GM23338 (cell line): ENCODE measurements at regions not wholly inside any gene's neighbourhood (a gene's known extent, or its start where the extent isn't known, plus 50 kb on each side); places are given as distances from the start of the nearest gene placed in this dataset.

ENCODE experiments used
- ATAC-seq: fragments of 200-7000 bp; cut with Tn5 transposase; 3 replicates; pipeline ENCODE4 v1.9.1; 2020
- DNase-seq: peaks from one replicate; pipeline ENCODE4 v3.0.0-alpha.2; 2015; ENCODE audit warnings: low spot score
- H2AFZ ChIP-seq: fragments of 200-600 bp; sonication (generic); 2 replicates; pipeline ENCODE4 v1.8.0; 2016; ENCODE audit warnings: antibody characterized with exemption, mild to moderate bottlenecking, moderate library complexity
- H3F3A ChIP-seq: fragments of 200-600 bp; sonication (generic); replicated peaks from 2 replicates; pipeline ENCODE4 v1.8.0; 2017; ENCODE audit warnings: antibody characterized with exemption, mixed run types, low read depth
- H3K27ac ChIP-seq: fragments of 200-600 bp; sonication (generic); 2 replicates; pipeline ENCODE4 v1.6.1; 2016; ENCODE audit warnings: low read depth
- H3K27me3 ChIP-seq: fragments of 200-600 bp; sonication (generic); 2 replicates; pipeline ENCODE4 v1.8.0; 2016; ENCODE audit warnings: mild to moderate bottlenecking, mixed run types, moderate library complexity; ENCODE audit not compliant: insufficient read depth
- H3K36me3 ChIP-seq: fragments of 200-600 bp; sonication (generic); 2 replicates; pipeline ENCODE4 v1.8.0; 2016; ENCODE audit warnings: mild to moderate bottlenecking; ENCODE audit not compliant: insufficient read depth
- H3K4me1 ChIP-seq: fragments of 200-600 bp; sonication (generic); 2 replicates; pipeline ENCODE4 v1.8.0; 2016; ENCODE audit warnings: mild to moderate bottlenecking, moderate library complexity; ENCODE audit not compliant: insufficient read depth
- H3K4me2 ChIP-seq: fragments of 200-600 bp; sonication (generic); 2 replicates; pipeline ENCODE4 v1.7.1; 2017; ENCODE audit warnings: mixed run types
- H3K4me3 ChIP-seq: fragments of 200-600 bp; sonication (generic); 2 replicates; pipeline ENCODE4 v1.6.1; 2016; ENCODE audit warnings: mixed run types
- H3K79me2 ChIP-seq: fragments of 200-600 bp; sonication (generic); replicated peaks from 2 replicates; pipeline ENCODE4 v1.8.0; 2017; ENCODE audit warnings: mild to moderate bottlenecking; ENCODE audit not compliant: insufficient read depth
- H3K9me2 ChIP-seq: fragments of 200-600 bp; sonication (generic); 2 replicates; pipeline ENCODE4 v1.8.0; 2017; ENCODE audit not compliant: insufficient read depth
- H4K20me1 ChIP-seq: fragments of 200-600 bp; sonication (generic); replicated peaks from 2 replicates; pipeline ENCODE4 v1.8.0; 2017; ENCODE audit warnings: mild to moderate bottlenecking; ENCODE audit not compliant: insufficient read depth
- H3K27ac Mint-ChIP-seq: 2 replicates; pipeline ENCODE4 v1.8.0; 2020; ENCODE audit warnings: inconsistent platforms, mild to moderate bottlenecking, moderate library complexity, mixed read lengths
- H3K27me3 Mint-ChIP-seq: 3 replicates; pipeline ENCODE4 v1.8.0; 2022; ENCODE audit warnings: low read depth, mild to moderate bottlenecking, moderate library complexity, mixed read lengths, inconsistent platforms; ENCODE audit not compliant: insufficient read depth, poor library complexity
- H3K36me3 Mint-ChIP-seq: 3 replicates; pipeline ENCODE4 v1.8.0; 2021; ENCODE audit warnings: low read depth, mild to moderate bottlenecking, inconsistent platforms, moderate library complexity, mixed read lengths
- H3K4me1 Mint-ChIP-seq: 3 replicates; pipeline ENCODE4 v1.8.0; 2020; ENCODE audit warnings: mild to moderate bottlenecking, inconsistent platforms, mixed read lengths
- H3K4me3 Mint-ChIP-seq: 3 replicates; pipeline ENCODE4 v1.8.0; 2021; ENCODE audit warnings: moderate library complexity, mild to moderate bottlenecking, inconsistent platforms, mixed read lengths
- H3K9me3 Mint-ChIP-seq: 3 replicates; pipeline ENCODE4 v1.8.0; 2020; ENCODE audit warnings: moderate library complexity, mild to moderate bottlenecking, inconsistent platforms, mixed read lengths
- CREB1 ChIP-seq: fragments of 250-450 bp; sonication (Bioruptor Pico); IDR thresholded peaks from 2 replicates; pipeline ENCODE4 v1.5.0; 2020; ENCODE audit warnings: low read depth, mild to moderate bottlenecking, moderate library complexity
- CTCF ChIP-seq, 2 experiments: fragments of 200-600 bp in 1 of 2; sonication (generic) in 1 of 2; conservative IDR thresholded peaks; 2 replicates each; pipeline versions ENCODE4 v1.5.1 to v1.6.1; 2016 to 2017; ENCODE audit warnings: antibody characterized with exemption in 2 of 2, low read depth in 2 of 2, mild to moderate bottlenecking in 2 of 2, moderate library complexity in 1 of 2
- ETS1 ChIP-seq: IDR thresholded peaks from 2 replicates; pipeline ENCODE4 v1.6.1; 2016; ENCODE audit warnings: antibody characterized with exemption
- JUNB ChIP-seq: IDR thresholded peaks from one replicate; pipeline ENCODE4 v1.6.1; 2016; ENCODE audit warnings: antibody characterized with exemption; ENCODE audit not compliant: unreplicated experiment
- NANOG ChIP-seq: IDR thresholded peaks from 2 replicates; pipeline ENCODE4 v1.6.1; 2016; ENCODE audit warnings: antibody characterized with exemption, borderline replicate concordance
- POLR2AphosphoS5 ChIP-seq: IDR thresholded peaks from 2 replicates; pipeline ENCODE4 v1.6.1; 2016; ENCODE audit warnings: antibody characterized with exemption, low read depth
- REST ChIP-seq: IDR thresholded peaks from one replicate; pipeline ENCODE4 v1.6.1; 2018; ENCODE audit warnings: antibody characterized with exemption; ENCODE audit not compliant: unreplicated experiment
- STAT1 ChIP-seq: IDR thresholded peaks from one replicate; pipeline ENCODE4 v1.6.1; 2016; ENCODE audit warnings: antibody characterized with exemption; ENCODE audit not compliant: unreplicated experiment
- ZNF114 ChIP-seq: fragments of 250-450 bp; sonication (Bioruptor Pico); IDR thresholded peaks from 2 replicates; pipeline ENCODE4 v1.5.0; 2020; ENCODE audit warnings: mild to moderate bottlenecking, moderate library complexity
- ZNF331 ChIP-seq: fragments of 250-450 bp; sonication (Bioruptor Pico); IDR thresholded peaks from 2 replicates; pipeline ENCODE4 v1.5.0; 2020; ENCODE audit warnings: low read depth, mild to moderate bottlenecking, moderate library complexity
- ZNF462 ChIP-seq: fragments of 250-450 bp; sonication (Bioruptor Pico); IDR thresholded peaks from 2 replicates; pipeline ENCODE4 v1.5.0; 2020; ENCODE audit warnings: mild to moderate bottlenecking, moderate library complexity

- H3K79me2 ChIP-seq: no peaks in the 10 kb centered on the region
- H4K20me1 ChIP-seq: no peaks in the 10 kb centered on the region
- H3K27me3 ChIP-seq: no peaks in the 10 kb centered on the region
- no peak overlapping the region for H3K4me3 ChIP-seq
- H3K36me3 ChIP-seq: no peaks in the 10 kb centered on the region; the same call in 1 of the 2 replicates
- DNase-seq (no peak), ATAC-seq (no peak)
- H3F3A ChIP-seq: no peaks in the 10 kb centered on the region
- Mint-ChIP-seq H3K4me3 (no peak overlapping the region), H3K4me1 (no peaks in the 10 kb centered on the region), H3K27ac (no peak overlapping the region), H3K27me3 (peaks cover 5% of the 10 kb centered on the region), H3K9me3 (peaks cover 2% of the 10 kb centered on the region; the same call in 2 of the 3 replicates), H3K36me3 (no peaks in the 10 kb centered on the region)
- H3K9me2 ChIP-seq: no peaks in the 10 kb centered on the region
- H3K27ac ChIP-seq: no peak overlapping the region
- H3K4me2 ChIP-seq: no peak overlapping the region
- TF ChIP-seq ETS1: no peak
- no peak for TF ChIP-seq ZNF331
- no peak for TF ChIP-seq STAT1
- TF ChIP-seq ZNF114: no peak
- TF ChIP-seq NANOG: no peak
- TF ChIP-seq CREB1 (CRISPR knock-in tag): no peak
- TF ChIP-seq POLR2AphosphoS5: no peak
- TF ChIP-seq ZNF462 (CRISPR knock-in tag): no peak
- no peak for TF ChIP-seq CTCF (conservative IDR thresholded peaks at IDR 0.05; ENCODE audit: low read depth in 2 of 2)
- TF ChIP-seq REST: no peak
- TF ChIP-seq JUNB: no peak
- H2AFZ ChIP-seq: no peak overlapping the region
- no peaks in the 10 kb centered on the region for H3K4me1 ChIP-seq
Measured at GRCh38 chr20:60820149-60820548, 431.9 kb upstream of the CDH4 start.
